H1 (cell line): ENCODE measurements at regions not wholly inside any gene's neighbourhood (a gene's known extent, or its start where the extent isn't known, plus 50 kb on each side); places are given as distances from the start of the nearest gene placed in this dataset.

Experiments used
- CHD1 ChIP-seq: IDR thresholded peaks from 2 replicates; pipeline ENCODE4 v1.6.1; 2012; ENCODE audit warnings: low read depth, low read length, improper control_type of control experiment
- CHD2 ChIP-seq: IDR thresholded peaks from 2 replicates; pipeline ENCODE4 v1.6.1; 2012; ENCODE audit warnings: low read length, improper control_type of control experiment
- EZH2 ChIP-seq: fragments of 200-600 bp; sonication (generic); IDR thresholded peaks from 2 replicates; pipeline ENCODE4 v1.7.1; 2012; ENCODE audit warnings: low read depth, mild to moderate bottlenecking, moderate library complexity, low read length, inconsistent platforms; ENCODE audit not compliant: severe bottlenecking
- RAD21 ChIP-seq, 2 experiments: IDR thresholded peaks in 1 of 2; conservative IDR thresholded peaks in 1 of 2; 2 replicates each; pipeline ENCODE4 v1.6.1; 2011; ENCODE audit warnings: low read depth in 2 of 2, low read length in 2 of 2, improper control_type of control experiment in 1 of 2, inconsistent platforms in 1 of 2, mild to moderate bottlenecking in 1 of 2, moderate library complexity in 1 of 2
- SP1 ChIP-seq: IDR thresholded peaks from 2 replicates; pipeline ENCODE4 v1.6.1; 2011; ENCODE audit warnings: low read depth, low read length
- SUZ12 ChIP-seq: fragments of 200-600 bp; sonication (generic); IDR thresholded peaks from 2 replicates; pipeline ENCODE4 v1.6.1; 2012; ENCODE audit warnings: mild to moderate bottlenecking, inconsistent platforms, low read length, moderate library complexity, mixed read lengths
- TAF1 ChIP-seq: IDR thresholded peaks from 2 replicates; pipeline ENCODE4 v1.6.1; 2011; ENCODE audit warnings: mild to moderate bottlenecking, low read depth, low read length
- TF ChIP-seq, protein P1 (sequence below), 3 experiments: IDR thresholded peaks; 1 replicate in 2 of 3; 2 replicates in 1 of 3; pipeline versions ENCODE4 v1.5.1 to v1.6.1; 2011; ENCODE audit warnings: low read length in 3 of 3, mild to moderate bottlenecking in 3 of 3, inconsistent platforms in 2 of 3, low read depth in 1 of 3, moderate library complexity in 1 of 3; ENCODE audit not compliant: insufficient read depth in 1 of 3; ENCODE audit errors: control extremely low read depth in 1 of 3
- TF ChIP-seq, protein P2 (sequence below): IDR thresholded peaks from 2 replicates; pipeline ENCODE4 v1.6.1; 2011; ENCODE audit warnings: low read length, improper control_type of control experiment
- TF ChIP-seq, protein P3 (sequence below): IDR thresholded peaks from 2 replicates; pipeline ENCODE4 v1.6.1; 2012; ENCODE audit warnings: inconsistent platforms

DNA sequence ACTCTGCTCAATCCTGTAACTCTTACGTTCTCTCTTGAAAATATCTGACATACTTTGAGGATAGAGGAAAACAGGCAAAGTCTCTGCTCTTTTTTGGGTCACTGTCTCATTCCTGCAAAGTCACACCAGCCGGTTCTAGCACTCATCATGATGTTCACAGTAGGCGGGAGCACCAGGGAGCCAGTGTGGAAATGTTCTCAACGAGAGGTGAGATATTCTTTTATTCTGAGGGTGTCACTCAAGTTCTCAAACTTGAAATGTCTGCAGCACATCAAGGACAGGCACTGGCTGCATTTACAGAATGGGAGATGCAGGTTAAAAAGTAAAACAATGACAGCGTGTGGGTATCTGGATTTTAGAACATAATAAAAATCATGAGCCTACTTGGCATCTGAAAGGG is 714.7 kb downstream of the QKI start:
- TF ChIP-seq, protein P1, sequence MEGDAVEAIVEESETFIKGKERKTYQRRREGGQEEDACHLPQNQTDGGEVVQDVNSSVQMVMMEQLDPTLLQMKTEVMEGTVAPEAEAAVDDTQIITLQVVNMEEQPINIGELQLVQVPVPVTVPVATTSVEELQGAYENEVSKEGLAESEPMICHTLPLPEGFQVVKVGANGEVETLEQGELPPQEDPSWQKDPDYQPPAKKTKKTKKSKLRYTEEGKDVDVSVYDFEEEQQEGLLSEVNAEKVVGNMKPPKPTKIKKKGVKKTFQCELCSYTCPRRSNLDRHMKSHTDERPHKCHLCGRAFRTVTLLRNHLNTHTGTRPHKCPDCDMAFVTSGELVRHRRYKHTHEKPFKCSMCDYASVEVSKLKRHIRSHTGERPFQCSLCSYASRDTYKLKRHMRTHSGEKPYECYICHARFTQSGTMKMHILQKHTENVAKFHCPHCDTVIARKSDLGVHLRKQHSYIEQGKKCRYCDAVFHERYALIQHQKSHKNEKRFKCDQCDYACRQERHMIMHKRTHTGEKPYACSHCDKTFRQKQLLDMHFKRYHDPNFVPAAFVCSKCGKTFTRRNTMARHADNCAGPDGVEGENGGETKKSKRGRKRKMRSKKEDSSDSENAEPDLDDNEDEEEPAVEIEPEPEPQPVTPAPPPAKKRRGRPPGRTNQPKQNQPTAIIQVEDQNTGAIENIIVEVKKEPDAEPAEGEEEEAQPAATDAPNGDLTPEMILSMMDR (IDR thresholded peaks at IDR 0.05; ENCODE audit: control extremely low read depth in 1 of 3, insufficient read depth in 1 of 3, low read depth in 1 of 3, low read length in 3 of 3), result no peak
- TF ChIP-seq, protein P2, sequence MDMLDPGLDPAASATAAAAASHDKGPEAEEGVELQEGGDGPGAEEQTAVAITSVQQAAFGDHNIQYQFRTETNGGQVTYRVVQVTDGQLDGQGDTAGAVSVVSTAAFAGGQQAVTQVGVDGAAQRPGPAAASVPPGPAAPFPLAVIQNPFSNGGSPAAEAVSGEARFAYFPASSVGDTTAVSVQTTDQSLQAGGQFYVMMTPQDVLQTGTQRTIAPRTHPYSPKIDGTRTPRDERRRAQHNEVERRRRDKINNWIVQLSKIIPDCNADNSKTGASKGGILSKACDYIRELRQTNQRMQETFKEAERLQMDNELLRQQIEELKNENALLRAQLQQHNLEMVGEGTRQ, result no peak
- TF ChIP-seq TAF1, result no peak
- no peak for TF ChIP-seq SUZ12
- TF ChIP-seq CHD1, result no peak
- TF ChIP-seq CHD2, result no peak
- no peak for TF ChIP-seq RAD21 (IDR thresholded peaks at IDR 0.05 in 1 of 2, conservative IDR thresholded peaks at IDR 0.05 in 1 of 2; ENCODE audit: low read depth in 2 of 2, low read length in 2 of 2)
- TF ChIP-seq, protein P3, sequence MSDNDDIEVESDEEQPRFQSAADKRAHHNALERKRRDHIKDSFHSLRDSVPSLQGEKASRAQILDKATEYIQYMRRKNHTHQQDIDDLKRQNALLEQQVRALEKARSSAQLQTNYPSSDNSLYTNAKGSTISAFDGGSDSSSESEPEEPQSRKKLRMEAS, result no peak
- no peak for TF ChIP-seq SP1
- no peak for TF ChIP-seq EZH2
